ENCODE measurements at regions not wholly inside any gene's neighbourhood (a gene's known extent, or its start where the extent isn't known, plus 50 kb on each side); places are given as distances from the start of the nearest gene placed in this dataset.
"Not testable (repeated sequence)": the region's sequence is repeated elsewhere in the genome, so short reads cannot be mapped to it uniquely, and the experiment has no call there.

DNA sequence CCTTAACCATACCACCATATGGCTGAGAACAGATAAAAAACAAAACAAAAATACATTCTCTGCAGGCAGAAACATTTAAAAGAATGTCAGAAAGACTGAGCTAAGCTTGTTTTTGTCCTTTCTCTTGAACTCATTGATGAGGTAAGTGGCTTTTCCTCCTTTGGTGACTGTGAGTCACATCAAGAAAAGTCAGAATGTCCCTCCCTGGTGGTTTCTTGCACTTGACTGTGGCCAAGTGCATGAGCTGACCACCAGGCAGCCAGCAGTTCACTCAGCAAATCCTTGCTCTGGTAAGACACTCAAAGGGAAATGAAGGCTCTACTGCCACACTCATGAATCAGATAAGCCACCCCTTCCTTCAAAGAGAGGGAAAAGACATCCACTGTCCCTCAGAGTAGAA, 970.9 kb downstream of the TAF11L14 start:
- DNase-seq: no peak

DNA sequence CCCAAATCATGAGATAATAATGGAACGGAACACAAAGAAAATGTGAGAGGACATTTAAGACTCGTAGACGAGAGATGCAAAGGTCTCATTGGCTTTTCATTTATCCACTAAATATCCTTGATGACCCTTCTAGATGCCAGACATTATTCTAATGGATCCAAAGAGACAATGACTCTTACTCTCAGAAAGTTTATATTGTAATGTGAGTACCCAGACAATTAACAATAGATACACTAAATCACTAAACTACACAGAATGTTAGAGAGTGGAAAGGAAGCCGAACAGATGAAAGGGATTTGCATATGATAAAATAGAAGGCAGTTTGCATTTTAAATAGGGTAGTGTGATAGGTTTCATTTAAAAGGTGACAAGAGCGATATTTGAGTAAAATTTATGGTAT, 973.3 kb downstream of the TAF11L14 start:
- no peak for DNase-seq

DNA sequence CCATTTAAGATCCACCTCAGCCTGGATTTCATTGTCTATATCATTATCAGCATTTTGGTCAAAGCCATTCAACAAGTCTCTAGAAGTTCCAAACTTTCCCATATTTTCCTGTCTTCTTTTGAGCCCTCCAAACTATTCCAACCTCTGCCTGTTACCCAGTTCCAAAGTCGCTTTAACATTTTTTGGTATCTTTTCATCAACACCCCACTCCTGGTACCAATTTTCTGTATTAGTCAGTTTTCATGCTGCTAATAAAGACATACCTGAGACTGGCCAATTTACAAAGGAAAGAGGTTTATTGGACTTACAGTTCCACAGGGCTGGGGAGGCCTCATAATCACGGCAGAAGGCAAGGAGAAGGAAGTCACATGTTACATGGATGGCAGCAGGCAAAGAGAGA, 982.9 kb downstream of the TAF11L14 start:
- not testable (repeated sequence) for DNase-seq

DNA sequence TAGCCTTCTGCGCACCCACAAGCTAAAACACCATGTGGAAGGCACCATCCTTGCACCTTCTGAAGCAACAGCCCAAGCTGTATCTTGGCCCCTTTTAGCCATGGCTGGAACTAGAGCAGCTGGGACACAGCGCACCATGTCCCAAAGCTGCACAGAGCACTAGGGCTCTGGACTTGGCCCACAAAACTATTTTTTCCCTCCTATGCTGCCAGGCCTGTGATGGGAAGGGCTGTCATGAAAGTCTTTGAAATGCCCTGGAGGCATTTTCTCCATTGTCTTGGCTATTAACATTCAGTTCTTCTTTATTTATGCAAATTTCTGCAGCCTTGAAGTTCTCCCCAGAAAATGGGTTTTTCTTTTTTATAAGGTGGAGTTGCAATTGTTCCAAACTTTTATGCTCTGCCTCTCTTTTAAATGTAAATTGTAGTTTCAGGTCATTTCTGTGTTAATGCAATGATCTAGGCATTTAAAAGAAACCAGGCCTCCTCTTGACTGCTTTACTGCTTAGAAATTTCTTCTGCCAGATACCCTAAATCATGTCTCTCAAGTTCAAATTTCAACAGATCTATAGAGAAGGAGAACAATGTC, 996.3 kb downstream of the TAF11L14 start:
- DNase-seq: no peak

DNA sequence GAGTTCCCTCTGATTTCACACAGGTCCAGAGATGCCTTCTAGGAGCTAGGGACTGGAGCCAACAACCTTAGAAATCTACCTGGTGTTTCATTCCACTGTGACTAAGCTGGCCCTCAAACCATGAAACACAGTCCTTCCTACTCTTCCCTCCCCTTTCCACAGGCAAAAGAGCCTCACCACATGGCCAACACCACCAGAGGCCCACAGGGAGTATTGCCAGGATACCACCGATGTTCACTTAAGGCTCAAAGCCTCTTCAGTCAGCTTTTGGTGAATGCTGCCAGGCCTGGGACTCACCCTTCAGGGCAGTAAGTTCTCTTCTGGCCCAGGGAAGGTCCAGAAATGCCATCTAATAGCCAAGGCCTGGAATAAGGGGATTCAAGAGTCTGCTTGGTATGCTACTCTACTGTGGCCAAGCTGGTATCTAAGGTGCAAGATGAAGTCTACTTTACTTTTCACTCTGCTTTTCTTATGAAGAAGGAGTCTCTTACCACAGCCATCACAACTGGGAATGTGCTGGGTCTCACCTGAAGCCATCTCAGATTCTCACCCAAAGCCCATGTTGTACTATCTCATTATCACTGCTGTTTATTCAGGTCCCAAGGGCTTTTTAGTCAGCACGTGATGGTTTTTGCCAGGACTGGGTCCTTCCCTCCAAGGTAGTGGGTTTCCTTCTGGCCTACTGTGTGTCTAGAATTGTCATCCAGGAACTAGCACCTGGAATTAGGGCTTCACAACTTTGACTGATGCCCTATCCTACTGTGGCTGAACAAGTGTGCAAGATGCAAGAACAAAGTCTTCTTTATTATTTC, 1018.4 kb downstream of the TAF11L14 start:
- DNase-seq: no peak

DNA sequence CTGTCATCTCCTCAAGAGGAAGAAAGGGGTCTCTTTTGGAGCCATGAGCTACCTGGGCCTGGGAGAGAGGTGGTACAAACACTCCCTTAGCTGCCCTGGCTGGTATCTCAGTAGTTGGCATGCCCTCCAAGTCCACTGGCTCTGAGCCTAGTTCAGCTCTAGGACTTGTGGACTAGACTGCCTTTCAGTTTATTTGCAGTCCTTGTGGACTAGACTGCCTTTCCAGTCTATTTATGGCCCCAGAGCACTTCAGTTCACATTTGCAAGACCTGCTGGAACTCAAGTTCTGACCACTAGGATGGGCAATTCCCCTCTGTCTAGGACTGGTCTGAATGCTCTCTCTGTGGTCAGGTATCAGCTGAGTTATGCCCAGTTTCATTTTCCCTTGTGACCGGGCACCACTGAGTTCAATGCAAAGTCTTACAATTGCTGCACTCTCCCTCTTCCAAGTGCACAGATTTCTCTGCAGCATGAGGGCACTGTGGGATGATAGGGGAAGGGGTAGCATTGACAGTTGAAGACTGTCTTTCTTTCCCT, 1019.0 kb downstream of the TAF11L14 start:
- no peak for DNase-seq

DNA sequence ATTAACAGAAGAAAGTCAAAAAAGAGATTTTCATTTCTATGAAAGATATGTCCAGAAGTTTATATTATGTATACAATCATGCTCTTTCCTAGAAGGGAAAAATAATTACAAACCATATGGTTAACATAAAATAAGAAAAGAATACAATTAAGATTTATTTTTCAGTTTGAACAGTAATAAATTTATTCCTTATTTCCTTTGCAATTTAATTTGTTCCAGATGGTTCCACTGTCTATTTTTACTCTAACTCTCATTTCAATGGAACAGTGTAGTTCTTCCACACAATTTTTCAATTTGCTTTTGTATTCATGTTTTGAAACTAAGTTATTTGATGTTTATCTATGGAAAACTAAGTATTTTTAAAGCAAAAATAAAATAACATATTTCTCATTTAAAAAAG, 1026.3 kb downstream of the TAF11L14 start:
- no peak for DNase-seq

DNA sequence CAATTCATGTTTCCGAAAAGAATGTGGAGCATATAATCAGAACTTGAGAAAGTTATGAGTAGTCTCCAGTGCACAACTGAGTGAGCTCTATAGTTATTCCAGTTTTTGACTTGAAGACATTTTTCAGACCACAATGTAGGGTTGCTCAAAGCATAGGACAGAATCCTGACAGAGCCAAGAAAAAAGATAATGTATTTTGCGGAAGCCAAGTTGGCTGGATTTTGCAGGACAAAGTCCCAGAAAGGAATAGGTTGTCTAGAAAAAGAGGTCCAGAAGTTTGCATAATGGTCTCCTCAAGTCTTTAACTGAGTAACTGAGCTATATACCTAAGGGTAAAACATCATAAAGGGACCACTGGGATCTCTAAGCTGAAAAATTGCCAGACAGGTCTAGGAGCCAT, 1028.0 kb downstream of the TAF11L14 start:
- DNase-seq: no peak

DNA sequence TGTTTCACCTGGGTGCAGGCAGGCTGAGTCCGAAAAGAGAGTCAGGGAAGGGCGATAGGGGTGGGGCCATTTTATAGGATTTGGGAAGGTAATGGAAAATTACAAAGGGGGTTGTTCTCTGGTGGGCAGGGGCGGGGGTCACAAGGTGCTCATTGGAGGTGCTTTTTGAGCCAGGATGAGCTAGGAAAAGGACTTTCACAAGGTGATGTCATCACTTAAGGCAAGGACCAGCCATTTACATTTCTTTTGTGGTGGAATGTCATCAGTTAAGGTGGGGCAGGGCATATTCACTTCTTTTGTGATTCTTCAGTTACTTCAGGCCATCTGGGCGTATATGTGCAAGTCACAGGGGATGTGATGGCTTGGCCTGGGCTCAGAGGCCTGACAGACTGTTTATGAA, 1040.0 kb downstream of the TAF11L14 start:
- not testable (repeated sequence) for DNase-seq

DNA sequence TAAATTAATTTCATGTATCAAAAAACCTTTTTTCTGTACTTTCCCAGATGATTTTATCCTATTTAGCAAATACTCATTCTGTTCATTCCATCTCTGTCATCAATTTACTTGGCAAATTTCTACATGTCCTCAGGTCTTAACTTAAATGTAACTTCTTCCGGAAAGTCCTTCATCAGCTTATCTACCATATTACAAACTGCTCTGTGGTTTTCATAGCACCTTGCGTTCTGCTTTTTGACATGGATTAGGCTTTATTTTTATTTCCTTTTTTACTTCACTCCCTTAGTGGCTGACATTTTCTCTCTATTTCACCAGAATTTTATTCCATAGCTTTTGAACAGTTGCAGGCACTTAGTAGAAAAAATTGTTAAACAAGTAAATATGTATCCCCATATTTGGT, 1040.8 kb downstream of the TAF11L14 start:
- no peak for DNase-seq

DNA sequence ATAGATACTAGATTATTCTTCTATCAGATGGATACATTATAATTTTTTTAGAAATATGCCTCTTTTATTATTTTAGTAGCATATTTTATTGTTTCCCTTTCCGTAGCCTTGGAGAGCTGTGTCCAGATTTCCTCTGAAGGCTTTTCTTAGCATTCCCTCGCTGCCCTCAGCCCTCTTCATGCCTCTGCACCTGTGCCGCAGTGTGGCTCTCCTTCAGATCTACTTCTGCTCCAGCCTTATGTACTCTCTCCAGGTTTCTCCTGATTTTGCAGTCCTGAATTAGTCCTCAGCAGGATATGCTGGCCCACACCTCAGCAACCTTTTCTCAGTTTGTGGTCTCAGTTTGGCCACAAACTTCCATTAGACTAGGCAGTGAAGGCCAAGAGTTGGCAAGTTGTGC, 1052.0 kb downstream of the TAF11L14 start:
- DNase-seq: no peak

DNA sequence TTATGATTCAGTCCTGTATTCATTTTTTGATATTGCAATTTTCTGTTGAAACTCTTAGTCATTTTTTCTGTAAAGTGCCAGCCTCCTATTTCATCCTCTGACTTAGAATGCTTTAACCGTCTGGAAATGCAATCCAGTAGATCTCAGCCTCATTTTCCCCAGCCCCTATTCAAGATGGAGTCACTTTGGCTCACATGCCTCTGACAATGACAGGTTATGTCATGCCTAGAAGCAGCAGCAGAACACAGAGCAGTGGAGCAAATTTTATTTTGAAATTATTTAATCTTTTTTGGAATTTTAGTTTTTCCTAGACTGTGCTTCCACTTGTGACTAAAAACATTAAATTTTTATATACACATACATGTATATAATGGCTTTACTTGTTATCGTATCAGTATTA, 1053.2 kb downstream of the TAF11L14 start:
- DNase-seq: no peak

DNA sequence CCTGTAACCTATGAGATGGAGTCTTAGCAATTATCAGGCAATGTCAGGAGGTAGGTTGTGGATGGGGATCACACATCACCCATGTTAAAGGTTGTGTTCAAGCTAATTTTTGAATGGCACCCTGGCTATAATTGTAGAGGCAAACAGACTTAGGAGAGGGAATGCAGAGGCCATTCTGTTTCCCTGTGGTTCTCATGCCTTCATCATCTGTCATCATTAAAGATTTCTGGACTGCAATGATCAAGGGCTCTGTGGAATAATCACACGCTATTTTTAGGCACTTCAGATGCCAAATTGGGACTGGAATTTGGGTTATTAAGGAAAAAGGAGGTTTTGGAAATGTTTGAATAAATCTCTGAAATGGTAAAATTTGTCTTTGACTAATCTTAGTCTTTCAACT, 1065.4 kb downstream of the TAF11L14 start:
- DNase-seq: no peak

DNA sequence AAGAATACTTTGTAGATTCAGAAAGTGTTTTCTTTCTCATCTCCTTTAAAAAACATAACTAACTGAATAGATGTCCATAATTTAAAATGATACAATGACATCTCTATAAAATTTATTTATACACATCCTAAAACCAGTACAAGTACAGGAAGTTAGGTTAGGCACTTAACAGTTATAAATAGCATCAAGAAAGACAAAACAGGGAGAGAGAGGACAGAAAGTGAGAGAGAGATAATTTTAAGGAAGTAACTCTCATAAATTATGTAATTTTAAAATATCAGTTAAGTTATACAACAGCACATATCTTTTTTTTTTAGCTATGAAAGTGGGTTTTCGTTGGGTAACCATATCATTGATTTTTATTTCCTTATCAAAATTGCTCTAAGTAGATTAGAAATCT, 1068.6 kb downstream of the TAF11L14 start:
- peak; percentile 82 for DNase-seq

DNA sequence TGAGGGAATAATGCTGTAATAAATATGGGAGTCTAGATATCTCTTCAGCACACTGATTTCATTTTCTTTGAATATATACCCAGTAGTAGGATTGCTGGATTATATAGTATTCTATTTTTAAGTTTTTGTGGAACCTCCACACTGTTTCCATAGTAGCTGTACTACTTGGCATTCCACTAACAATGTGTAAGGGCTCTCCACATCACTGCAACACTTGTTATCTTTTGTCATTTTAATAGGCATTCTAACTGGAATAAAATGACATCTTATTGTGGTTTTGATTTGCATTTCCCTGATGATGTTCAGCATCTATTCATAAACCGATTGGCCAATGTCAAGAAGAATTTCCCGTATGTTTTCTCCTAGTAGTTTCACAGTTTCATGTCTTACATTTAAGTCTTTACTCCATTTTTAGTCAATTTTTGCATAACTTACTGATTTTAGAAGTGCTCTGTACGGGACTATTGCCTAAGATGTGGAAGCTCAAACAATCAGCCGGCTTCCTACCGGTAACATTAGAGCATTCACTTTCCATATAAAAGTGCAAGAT, 1078.8 kb downstream of the TAF11L14 start:
- no peak for DNase-seq

DNA sequence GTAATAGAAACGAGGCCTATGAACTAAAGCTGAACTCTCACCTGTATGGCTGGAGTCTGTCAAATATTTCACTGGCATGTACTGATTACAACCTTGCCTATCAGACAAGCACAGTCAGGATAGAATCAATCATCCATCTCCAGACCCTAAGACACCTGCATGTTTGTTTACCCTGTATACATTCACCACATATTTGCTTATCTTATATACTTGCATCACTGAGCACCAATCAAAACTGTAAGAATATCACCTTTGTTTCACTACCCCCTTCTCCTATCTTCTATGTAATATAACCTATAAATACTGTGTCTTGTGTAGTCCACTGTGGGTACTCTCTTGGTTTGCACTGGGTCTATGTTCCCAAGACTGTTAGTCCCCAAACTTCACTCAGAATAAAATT, 1085.7 kb downstream of the TAF11L14 start:
- no peak for DNase-seq

DNA sequence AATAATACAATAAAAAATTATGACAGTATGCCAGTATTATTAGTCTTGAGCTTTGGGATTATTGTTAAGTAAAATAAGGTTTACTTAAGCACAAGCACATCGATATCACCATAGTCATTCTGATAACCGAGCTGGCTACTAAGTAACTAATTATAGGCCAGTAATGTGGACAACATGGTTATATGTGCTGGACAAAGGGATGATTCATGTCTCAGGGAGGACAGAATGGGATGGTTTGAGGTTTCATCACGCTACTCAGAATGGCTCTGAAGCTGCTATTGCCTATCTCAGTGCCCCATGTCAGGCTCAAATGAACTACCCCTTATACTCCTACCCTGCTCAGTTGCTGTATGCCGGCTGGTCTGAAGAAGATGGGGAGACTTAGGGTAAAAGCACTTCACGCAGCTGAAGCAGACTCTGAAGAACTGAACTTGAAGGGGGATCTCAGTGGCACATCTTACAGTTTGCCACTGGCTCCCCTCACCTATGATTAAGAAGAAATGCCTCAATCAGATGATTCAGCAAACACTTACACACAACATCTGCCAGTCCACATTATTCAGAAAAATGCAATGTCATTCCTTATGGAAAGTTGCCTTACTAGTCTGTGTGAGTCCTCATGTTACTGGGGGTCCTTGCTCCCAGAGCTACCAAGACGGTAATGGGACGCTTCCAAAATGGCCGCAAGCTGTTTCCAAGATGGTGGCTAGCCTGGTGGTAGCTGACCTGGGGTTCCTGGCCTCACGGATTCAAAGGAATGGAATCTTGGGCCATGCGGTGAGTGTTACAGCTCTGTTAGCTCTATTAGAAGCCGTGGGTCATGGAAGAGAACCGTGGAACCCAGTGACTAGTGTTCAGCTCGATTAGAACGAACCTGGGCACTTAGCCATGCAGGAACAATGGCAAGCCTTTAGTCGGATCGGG, 1098.6 kb downstream of the TAF11L14 start:
- no peak for DNase-seq

DNA sequence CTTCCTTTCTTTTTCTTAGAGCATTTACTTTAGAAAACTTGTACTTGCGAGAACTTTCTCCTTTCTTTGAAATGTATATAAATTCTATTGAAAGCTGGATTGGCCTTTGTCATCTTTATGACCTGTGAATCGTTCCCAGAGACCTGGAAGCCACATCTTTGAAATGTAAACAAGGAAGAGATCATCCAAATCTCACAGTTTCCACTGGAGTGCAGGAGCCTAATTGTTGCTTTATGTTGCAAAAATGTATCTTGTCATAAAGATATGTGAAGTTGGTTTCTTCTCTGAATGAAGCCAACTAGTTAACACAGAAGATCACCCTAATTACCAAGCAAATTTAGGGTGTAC, 1101.8 kb downstream of the TAF11L14 start:
- DNase-seq: no peak

DNA sequence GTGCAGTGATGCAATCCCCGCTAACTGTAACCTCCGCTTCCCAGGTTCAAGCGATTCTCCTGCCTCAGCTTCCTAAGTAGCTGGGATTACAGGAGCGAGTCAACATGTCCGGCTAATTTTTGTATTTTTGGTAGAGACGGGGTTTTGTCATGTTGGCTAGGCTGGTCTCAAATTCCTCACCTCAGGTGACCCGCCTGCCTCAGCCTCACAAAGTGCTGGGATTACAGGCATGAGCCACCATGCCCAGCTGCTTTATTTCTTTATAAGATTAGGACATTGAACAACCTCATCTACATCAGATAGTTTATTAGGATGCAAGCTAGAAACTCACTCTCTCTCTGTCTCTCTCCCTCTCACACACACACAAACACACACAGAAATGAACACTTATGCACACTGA, 1102.5 kb downstream of the TAF11L14 start:
- not testable (repeated sequence) for DNase-seq

DNA sequence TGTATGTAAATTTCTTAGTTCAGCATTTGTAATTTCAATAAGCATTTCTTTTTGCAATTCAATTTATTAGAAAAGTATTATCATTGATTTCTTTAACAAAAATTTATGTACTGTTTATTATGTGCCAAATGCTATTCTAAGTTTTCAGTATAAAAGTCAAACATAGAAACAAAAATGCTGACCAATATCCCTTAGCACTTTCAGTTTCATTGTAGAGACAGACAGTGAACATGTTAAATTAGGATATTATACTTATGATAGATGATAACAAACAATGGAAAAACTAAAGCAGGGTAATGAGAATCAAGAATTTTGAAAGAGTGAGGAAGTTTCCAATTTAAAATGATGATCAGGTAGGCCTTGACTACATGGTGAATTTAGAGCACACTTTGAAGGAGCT, 1106.0 kb downstream of the TAF11L14 start:
- no peak for DNase-seq

DNA sequence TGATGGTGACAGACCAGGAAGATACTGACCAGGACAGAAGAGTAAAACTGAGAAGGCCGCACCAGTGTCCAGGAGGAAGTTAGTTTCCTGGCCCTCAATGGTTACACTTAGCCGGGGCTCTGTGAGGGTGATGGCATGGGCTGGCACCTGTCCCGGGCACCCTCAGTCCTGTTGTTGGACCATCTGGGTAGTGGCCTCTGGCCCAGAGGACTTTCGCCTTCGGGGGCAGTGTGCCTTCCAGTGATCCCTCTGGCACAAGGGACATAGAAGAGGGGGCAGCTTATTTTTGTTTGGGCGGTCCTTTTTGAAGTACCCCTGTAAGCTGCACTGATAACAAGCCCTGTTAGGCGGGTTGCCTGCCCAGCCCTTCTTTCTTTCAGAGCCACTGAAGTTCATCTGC, 1108.6 kb downstream of the TAF11L14 start:
- no peak for DNase-seq

DNA sequence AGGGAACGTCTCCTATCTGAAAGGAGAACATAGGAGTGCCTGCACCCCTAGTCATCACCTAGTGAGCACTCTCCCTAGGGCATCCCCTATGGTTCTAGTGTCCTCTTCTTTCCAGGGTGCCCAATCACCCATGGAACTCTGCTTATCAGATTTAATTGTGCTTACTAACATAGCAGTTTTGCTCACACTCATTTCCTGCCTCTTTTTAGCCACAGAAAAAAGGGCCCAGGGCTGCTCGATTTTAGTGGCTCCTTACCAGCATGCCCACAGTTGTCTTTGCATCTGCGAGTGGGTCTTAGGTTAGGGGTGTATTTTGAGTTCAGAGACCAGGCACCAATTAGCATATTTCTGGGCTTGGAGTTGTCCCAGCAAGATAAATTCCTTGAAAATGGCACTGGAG, 1110.2 kb downstream of the TAF11L14 start:
- no peak for DNase-seq
